GM10266 (cell line): ENCODE measurements at regions not wholly inside any gene's neighbourhood (a gene's known extent, or its start where the extent isn't known, plus 50 kb on each side); places are given as distances from the start of the nearest gene placed in this dataset.

ENCODE experiments used
- DNase-seq: peaks from one replicate; pipeline ENCODE4 v3.0.0; 2012; ENCODE audit errors: extremely low spot score
- CTCF ChIP-seq: IDR thresholded peaks from 2 replicates; pipeline ENCODE4 v1.5.1; 2012; ENCODE audit warnings: mild to moderate bottlenecking, low read depth; ENCODE audit not compliant: control insufficient read depth, insufficient read depth; ENCODE audit errors: missing control alignments

- DNase-seq, result no peak
- no peak for TF ChIP-seq CTCF
These were observed 416.2 kb upstream of the CCDC196 start for GRCh38 chr14:66069830-66070541.

- TF ChIP-seq CTCF, result peak; percentile 76
- DNase-seq, result peak; percentile 67
These were observed 415.4 kb upstream of the CCDC196 start for GRCh38 chr14:66070542-66071319.

- DNase-seq, result no peak
- no peak for TF ChIP-seq CTCF
These were observed 413.7 kb upstream of the CCDC196 start for GRCh38 chr14:66072190-66073084.

- no peak for TF ChIP-seq CTCF
These were observed 411.6 kb upstream of the CCDC196 start for GRCh38 chr14:66074537-66074936.

GRCh38 chr14:66076176-66076575 is 410.0 kb upstream of the CCDC196 start:
- no peak for TF ChIP-seq CTCF
- no peak for DNase-seq

More at GRCh38 chr14:66074537-66074936, 411.6 kb upstream of the CCDC196 start:
- no peak for DNase-seq

GRCh38 chr14:66078006-66078405 is 408.2 kb upstream of the CCDC196 start:
- no peak for TF ChIP-seq CTCF
- no peak for DNase-seq
